CD4-positive, alpha-beta T cell treated with Interleukin-17A for 1 hour (primary cell): ENCODE measurements at regions not wholly inside any gene's neighbourhood (a gene's known extent, or its start where the extent isn't known, plus 50 kb on each side); places are given as distances from the start of the nearest gene placed in this dataset.

Experiments used
- DNase-seq: peaks from one replicate; pipeline ENCODE4 v3.0.0-alpha.2; 2020

- no peak for DNase-seq
These were observed 212.5 kb upstream of the CNR1 start for GRCh38 chr6:88378639-88379038.

GRCh38 chr6:88377976-88378568 is 211.9 kb upstream of the CNR1 start:
- DNase-seq, result no peak

- DNase-seq, result no peak
These were observed 210.7 kb upstream of the CNR1 start for GRCh38 chr6:88376768-88377387.

GRCh38 chr6:88376197-88376596 is 210.1 kb upstream of the CNR1 start:
- DNase-seq, result no peak

- DNase-seq, result no peak
These were observed 208.4 kb upstream of the CNR1 start for GRCh38 chr6:88374553-88374952.

GRCh38 chr6:88371480-88371879 is 205.3 kb upstream of the CNR1 start:
- DNase-seq, result no peak

- no peak for DNase-seq
These were observed 204.1 kb upstream of the CNR1 start for GRCh38 chr6:88370127-88370710.

- DNase-seq, result no peak
These were observed 203.1 kb upstream of the CNR1 start for GRCh38 chr6:88369262-88369661.

GRCh38 chr6:88368071-88368787 is 202.1 kb upstream of the CNR1 start:
- DNase-seq, result no peak

GRCh38 chr6:88367248-88367647 is 201.1 kb upstream of the CNR1 start:
- no peak for DNase-seq

- DNase-seq, result no peak
These were observed 200.5 kb upstream of the CNR1 start for GRCh38 chr6:88366672-88367071.

- DNase-seq, result no peak
These were observed 199.5 kb upstream of the CNR1 start for GRCh38 chr6:88365656-88366055.

GRCh38 chr6:88365230-88365629 is 199.1 kb upstream of the CNR1 start:
- DNase-seq, result no peak

- DNase-seq, result no peak
These were observed 195.6 kb upstream of the CNR1 start for GRCh38 chr6:88361754-88362153.

- no peak for DNase-seq
These were observed 195.2 kb upstream of the CNR1 start for GRCh38 chr6:88361298-88361697.

- no peak for DNase-seq
These were observed 194.2 kb upstream of the CNR1 start for GRCh38 chr6:88360203-88360797.

- DNase-seq, result no peak
These were observed 193.5 kb upstream of the CNR1 start for GRCh38 chr6:88359530-88360202.

GRCh38 chr6:88358846-88359245 is 192.7 kb upstream of the CNR1 start:
- no peak for DNase-seq

- DNase-seq, result no peak
These were observed 183.4 kb upstream of the CNR1 start for GRCh38 chr6:88349511-88349910.

GRCh38 chr6:88342336-88342735 is 176.2 kb upstream of the CNR1 start:
- no peak for DNase-seq

GRCh38 chr6:88339761-88340160 is 173.6 kb upstream of the CNR1 start:
- no peak for DNase-seq

- no peak for DNase-seq
These were observed 155.2 kb upstream of the CNR1 start for GRCh38 chr6:88321306-88321705.

GRCh38 chr6:88311561-88311960 is 145.4 kb upstream of the CNR1 start:
- no peak for DNase-seq
